NB4 (cell line): ENCODE measurements at regions not wholly inside any gene's neighbourhood (a gene's known extent, or its start where the extent isn't known, plus 50 kb on each side); places are given as distances from the start of the nearest gene placed in this dataset.

Experiments
- DNase-seq: peaks from one replicate; pipeline ENCODE4 v3.0.0; 2010; ENCODE audit warnings: low read depth
- H3K4me3 ChIP-seq: one replicate; pipeline ENCODE4 v1.5.1; 2011; ENCODE audit warnings: mild to moderate bottlenecking, low read depth, low read length, moderate library complexity
- MYC ChIP-seq: IDR thresholded peaks from 2 replicates; pipeline ENCODE4 v1.6.1; 2011; ENCODE audit warnings: low read depth, low read length
- POLR2A ChIP-seq: IDR thresholded peaks from 2 replicates; pipeline ENCODE4 v1.6.1; 2011; ENCODE audit warnings: mild to moderate bottlenecking; ENCODE audit not compliant: insufficient read length; ENCODE audit errors: extremely low read depth
- TF ChIP-seq, protein P1 (sequence below): IDR thresholded peaks from 2 replicates; pipeline ENCODE4 v1.6.1; 2011; ENCODE audit warnings: low read depth, low read length
- TF ChIP-seq, protein P2 (sequence below): IDR thresholded peaks from one replicate; pipeline ENCODE4 v1.5.1; 2012; ENCODE audit warnings: low read depth, low read length

DNA sequence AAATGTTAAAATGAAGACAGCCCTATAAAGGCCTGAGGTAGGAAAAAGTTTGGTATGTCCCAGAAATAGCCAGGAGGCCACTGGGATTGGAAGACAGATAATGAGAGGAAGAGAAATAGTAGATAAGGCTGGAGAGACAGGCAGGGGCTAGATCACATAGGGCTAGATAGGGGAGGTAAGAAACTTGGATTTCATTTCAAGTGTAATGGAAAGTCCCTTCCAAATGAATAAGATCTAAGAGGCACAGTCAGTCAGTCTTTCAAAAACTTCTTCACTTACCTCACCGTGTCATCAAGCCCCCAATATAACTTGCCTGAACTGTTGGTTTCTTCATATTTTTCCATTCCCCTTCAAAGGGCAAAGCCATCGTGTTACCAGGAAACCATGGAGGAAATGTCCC lies 121.8 kb downstream of the SPCS3 start:
- TF ChIP-seq POLR2A = no peak
- DNase-seq = no peak
- H3K4me3 ChIP-seq = no peak overlapping the region

DNA sequence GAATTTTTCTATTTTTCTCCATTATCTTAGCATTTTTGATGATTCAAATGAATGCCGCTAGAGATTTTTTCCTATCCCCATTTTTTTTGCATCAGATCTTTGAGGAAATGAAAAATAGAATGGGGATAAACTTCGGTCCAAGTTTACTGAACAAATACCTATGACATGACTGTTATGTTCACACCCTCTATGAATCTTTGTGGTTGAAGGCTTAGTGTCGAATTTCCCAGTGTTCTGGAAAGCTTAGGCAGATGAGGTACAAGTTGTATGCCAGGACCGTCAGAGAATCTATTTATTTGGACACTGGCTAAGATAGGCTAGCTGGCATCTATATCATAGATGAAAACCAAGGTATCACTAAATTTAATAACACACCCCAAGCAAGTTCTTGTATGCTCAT lies 123.4 kb downstream of the SPCS3 start:
- TF ChIP-seq, protein P1, sequence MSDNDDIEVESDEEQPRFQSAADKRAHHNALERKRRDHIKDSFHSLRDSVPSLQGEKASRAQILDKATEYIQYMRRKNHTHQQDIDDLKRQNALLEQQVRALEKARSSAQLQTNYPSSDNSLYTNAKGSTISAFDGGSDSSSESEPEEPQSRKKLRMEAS = no peak
- TF ChIP-seq, protein P2, sequence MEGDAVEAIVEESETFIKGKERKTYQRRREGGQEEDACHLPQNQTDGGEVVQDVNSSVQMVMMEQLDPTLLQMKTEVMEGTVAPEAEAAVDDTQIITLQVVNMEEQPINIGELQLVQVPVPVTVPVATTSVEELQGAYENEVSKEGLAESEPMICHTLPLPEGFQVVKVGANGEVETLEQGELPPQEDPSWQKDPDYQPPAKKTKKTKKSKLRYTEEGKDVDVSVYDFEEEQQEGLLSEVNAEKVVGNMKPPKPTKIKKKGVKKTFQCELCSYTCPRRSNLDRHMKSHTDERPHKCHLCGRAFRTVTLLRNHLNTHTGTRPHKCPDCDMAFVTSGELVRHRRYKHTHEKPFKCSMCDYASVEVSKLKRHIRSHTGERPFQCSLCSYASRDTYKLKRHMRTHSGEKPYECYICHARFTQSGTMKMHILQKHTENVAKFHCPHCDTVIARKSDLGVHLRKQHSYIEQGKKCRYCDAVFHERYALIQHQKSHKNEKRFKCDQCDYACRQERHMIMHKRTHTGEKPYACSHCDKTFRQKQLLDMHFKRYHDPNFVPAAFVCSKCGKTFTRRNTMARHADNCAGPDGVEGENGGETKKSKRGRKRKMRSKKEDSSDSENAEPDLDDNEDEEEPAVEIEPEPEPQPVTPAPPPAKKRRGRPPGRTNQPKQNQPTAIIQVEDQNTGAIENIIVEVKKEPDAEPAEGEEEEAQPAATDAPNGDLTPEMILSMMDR = no peak
- TF ChIP-seq MYC (no peak), POLR2A (no peak)
- DNase-seq = no peak
- no peak overlapping the region for H3K4me3 ChIP-seq

DNA sequence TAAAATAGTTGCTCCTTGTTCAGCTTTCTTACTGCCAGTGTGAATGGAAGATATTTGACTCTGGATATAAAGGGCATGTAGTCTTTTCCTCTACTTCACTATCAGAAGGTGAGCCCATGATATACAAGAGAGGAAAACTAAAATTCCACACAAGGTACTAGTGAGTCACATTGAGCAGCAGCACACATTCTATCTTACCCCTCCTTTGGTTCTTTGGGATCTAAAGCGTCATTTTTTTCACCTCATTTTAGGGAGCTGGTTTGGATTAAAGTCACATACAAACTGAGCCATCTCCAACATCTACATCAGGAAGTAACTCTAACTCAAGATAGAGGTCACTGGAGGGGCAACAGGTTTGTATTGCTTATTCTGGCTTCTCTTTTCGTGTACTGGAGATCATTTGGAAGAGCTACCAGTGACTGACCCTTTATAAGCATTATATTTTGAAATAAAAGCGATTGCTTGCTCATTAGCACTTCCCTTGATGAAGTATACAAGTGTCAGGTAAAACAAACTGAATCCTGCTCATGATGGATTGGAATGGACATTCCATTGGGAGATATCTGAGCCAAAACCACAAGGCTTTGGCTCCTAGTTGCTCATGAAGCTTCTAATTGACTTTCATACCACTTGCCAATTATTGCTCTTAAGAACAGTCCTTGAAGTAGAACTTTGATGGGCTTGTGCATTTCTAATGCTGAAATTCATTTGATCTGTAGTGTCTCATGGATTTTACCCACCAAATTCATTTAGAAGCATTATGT lies 124.1 kb downstream of the SPCS3 start:
- TF ChIP-seq, protein P1 = no peak
- TF ChIP-seq POLR2A = no peak
- TF ChIP-seq, protein P2 = no peak
- TF ChIP-seq MYC = no peak
- no peak for DNase-seq
- no peak overlapping the region for H3K4me3 ChIP-seq

DNA sequence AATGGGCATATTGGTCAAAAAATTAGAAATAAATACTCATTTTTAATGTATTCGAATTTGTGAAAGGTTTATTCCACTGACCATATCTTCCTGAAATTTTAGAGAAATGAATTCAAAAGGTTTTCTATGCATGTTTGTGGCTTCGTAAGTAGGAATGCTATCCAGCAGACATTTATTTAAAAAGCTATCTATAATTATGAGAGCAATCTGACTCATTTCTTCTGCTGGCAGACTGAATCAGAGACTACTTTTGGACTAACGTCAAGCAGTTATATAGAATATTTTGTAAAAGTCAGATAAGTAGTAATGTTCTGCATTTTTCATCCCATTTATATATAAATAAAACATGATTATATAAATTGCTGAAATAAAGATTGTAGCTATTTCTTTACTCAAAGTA lies 125.0 kb downstream of the SPCS3 start:
- TF ChIP-seq MYC (no peak), POLR2A (no peak)
- TF ChIP-seq, protein P2 = no peak
- TF ChIP-seq, protein P1 = no peak
- H3K4me3 ChIP-seq = no peak overlapping the region
- DNase-seq = no peak

DNA sequence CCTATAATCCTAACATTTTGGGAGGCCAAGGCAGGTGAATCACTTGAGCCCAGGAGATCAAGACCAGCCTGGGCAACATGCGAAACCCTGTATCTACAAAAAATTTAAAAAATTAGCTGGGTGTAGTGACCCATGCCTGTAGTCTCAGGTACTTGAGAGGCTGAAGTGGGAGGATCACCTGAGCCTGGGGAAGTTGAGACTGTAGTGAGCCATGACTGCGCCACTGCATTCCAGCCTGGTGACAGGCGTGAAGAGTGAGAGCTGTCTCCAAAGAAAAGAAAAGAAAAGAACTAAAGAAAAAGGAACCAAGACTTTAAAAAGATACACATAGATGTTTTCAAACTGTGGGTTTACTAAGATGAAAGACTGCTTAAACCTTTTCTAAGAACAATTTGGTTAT lies 129.0 kb downstream of the SPCS3 start:
- TF ChIP-seq, protein P2 = no peak
- TF ChIP-seq MYC = no peak
- TF ChIP-seq, protein P1 = no peak
- no peak for TF ChIP-seq POLR2A
- no peak for DNase-seq
- H3K4me3 ChIP-seq = no peak overlapping the region

DNA sequence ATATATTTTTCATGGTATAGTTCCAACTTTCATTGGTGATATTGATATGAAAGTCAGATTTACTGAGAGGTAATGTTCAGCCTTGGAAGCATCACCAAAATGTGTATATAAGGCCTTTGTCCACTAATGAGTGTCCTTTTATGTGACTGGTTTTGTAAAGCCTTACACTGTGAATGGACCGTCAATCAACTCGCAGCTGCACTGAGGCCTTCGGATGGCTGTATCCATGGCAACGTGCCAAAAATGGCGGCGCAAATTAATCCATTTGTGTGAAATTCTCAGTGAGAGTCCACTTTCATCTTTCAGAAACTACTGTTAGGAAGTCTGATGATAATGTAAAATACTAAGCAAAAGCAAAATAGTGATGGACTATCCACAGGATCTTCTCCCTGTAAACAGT lies 131.7 kb downstream of the SPCS3 start:
- DNase-seq = no peak
- H3K4me3 ChIP-seq = no peak overlapping the region
- TF ChIP-seq MYC = no peak
- TF ChIP-seq POLR2A = no peak
- TF ChIP-seq, protein P1 = no peak
- TF ChIP-seq, protein P2 = no peak
